ENCODE measurements at regions not wholly inside any gene's neighbourhood (a gene's known extent, or its start where the extent isn't known, plus 50 kb on each side); places are given as distances from the start of the nearest gene placed in this dataset.
A peak's percentile ranks its signal among the peaks of the same experiment; 100 is the strongest.

GRCh38 chr20:11305406-11305805 is 612.3 kb upstream of the BTBD3 start:
- Histone ChIP-seq H3K27me3 (ENCODE audit: control insufficient read depth, insufficient read depth, low read length) (no peaks in the 10 kb centered on the region), H3K14ac (replicated peaks; ENCODE audit: low read depth, low read length) (no peak overlapping the region), H3K9ac (ENCODE audit: low read depth, low read length) (no peak overlapping the region), H3K9me3 (ENCODE audit: control insufficient read depth, insufficient read depth, low read length) (no peaks in the 10 kb centered on the region), H3K4me2 (ENCODE audit: low read depth, low read length) (no peak overlapping the region), H2AFZ (replicated peaks; ENCODE audit: low read length, poor library complexity) (no peak overlapping the region), H2BK5ac (ENCODE audit: low read depth, low read length, poor library complexity, severe bottlenecking) (no peak overlapping the region), H4K91ac (ENCODE audit: insufficient read depth, low read depth, low read length) (no peak overlapping the region), H3K9me1 (ENCODE audit: insufficient read depth, low read length) (peaks cover 6% of the 10 kb centered on the region; the same call in 1 of the 2 replicates), H3K4me3 (ENCODE audit: insufficient read depth, low read depth, low read length) (no peak overlapping the region), H4K5ac (ENCODE audit: low read depth, low read length) (no peak overlapping the region), H2AK5ac (ENCODE audit: low read depth, low read length) (no peak overlapping the region), H3K18ac (ENCODE audit: low read depth, low read length) (no peak overlapping the region), H3K23ac (ENCODE audit: low read depth, low read length) (no peak overlapping the region), H3K56ac (ENCODE audit: extremely low read depth, insufficient read depth, low read length) (no peak overlapping the region), H3K4me1 (ENCODE audit: control insufficient read depth, insufficient read depth, low read length) (peaks cover 5% of the 10 kb centered on the region), H2BK120ac (ENCODE audit: low read depth, low read length) (no peak overlapping the region), H4K8ac (ENCODE audit: low read depth in 2 of 2, low read length in 2 of 2) (no peak overlapping the region), H2BK20ac (ENCODE audit: low read depth, low read length) (no peak overlapping the region), H2AK9ac (replicated peaks; ENCODE audit: low read depth, low read length, poor library complexity) (no peak overlapping the region), H2BK15ac (ENCODE audit: low read depth, low read length) (no peak overlapping the region), H3K4ac (ENCODE audit: low read depth, low read length) (no peak overlapping the region), H3K27ac (ENCODE audit: insufficient read depth, low read length) (no peak overlapping the region), H3K79me1 (ENCODE audit: low read depth in 1 of 2, low read length in 2 of 2) (no peaks in the 10 kb centered on the region), H4K20me1 (ENCODE audit: insufficient read depth, low read length) (no peaks in the 10 kb centered on the region), H3K36me3 (ENCODE audit: control insufficient read depth, insufficient read depth, low read length) (no peaks in the 10 kb centered on the region)
- ChIA-PET CTCF (no interaction called here), POLR2A (ENCODE audit: unreplicated experiment) (no interaction called here)
- in situ Hi-C loops (cut with MboI; ENCODE audit: low sequenced_read_pairs) = no loop called here
- no CpG with 5 or more reads among the region's 2 CpGs for WGBS, 2 experiments (ENCODE audit: extremely low coverage in 2 of 2, insufficient read length in 1 of 2)
- BruUV-seq (replicated peaks) = no TSS peak
- intact Hi-C loops (cut with micrococcal nuclease) = no loop called here
- ATAC-seq (ENCODE audit: low read depth) = no peak
- DNase-seq = peak; percentile 5
- dilution Hi-C loops (cut with HindIII; ENCODE audit: low sequenced_read_pairs, unreplicated experiment) = no loop called here
- TF ChIP-seq RCOR1 (IDR thresholded peaks at IDR 0.05; ENCODE audit: insufficient replicate concordance, low read length) = no peak
- TF ChIP-seq BHLHE40 (IDR thresholded peaks at IDR 0.05; ENCODE audit: low read depth, low read length) = no peak
- TF ChIP-seq MAFK (IDR thresholded peaks at IDR 0.05; ENCODE audit: low read depth, low read length) = no peak
- no peak for TF ChIP-seq SMC3 (IDR thresholded peaks at IDR 0.05; ENCODE audit: low read depth, low read length)
- no peak for TF ChIP-seq MXI1 (IDR thresholded peaks at IDR 0.05; ENCODE audit: borderline replicate concordance, low read depth, low read length)
- no peak for TF ChIP-seq MAZ (IDR thresholded peaks at IDR 0.05; ENCODE audit: borderline replicate concordance, low read depth, low read length)
- no peak for TF ChIP-seq RFX5 (IDR thresholded peaks at IDR 0.05; ENCODE audit: low read depth, low read length)
- no peak for TF ChIP-seq USF2 (IDR thresholded peaks at IDR 0.05; ENCODE audit: low read depth, low read length)
- no peak for TF ChIP-seq CEBPB (IDR thresholded peaks at IDR 0.05; ENCODE audit: low read depth, low read length)
- TF ChIP-seq CTCF (conservative IDR thresholded peaks at IDR 0.05; ENCODE audit: low read depth, low read length) = no peak
- no peak for TF ChIP-seq CHD1 (IDR thresholded peaks at IDR 0.05; ENCODE audit: low read depth, low read length)
- TF ChIP-seq FOS (IDR thresholded peaks at IDR 0.05; ENCODE audit: low read depth, low read length) = no peak
- no peak for TF ChIP-seq NFE2L2 (IDR thresholded peaks at IDR 0.05; ENCODE audit: low read depth, low read length)
- no peak for TF ChIP-seq POLR2A (IDR thresholded peaks at IDR 0.05; ENCODE audit: low read depth, low read length)
- no peak for TF ChIP-seq ELK1 (IDR thresholded peaks at IDR 0.05; ENCODE audit: borderline replicate concordance, low read depth, low read length)
- no peak for TF ChIP-seq RAD21 (IDR thresholded peaks at IDR 0.05; ENCODE audit: low read length)
